ENCODE measurements at regions not wholly inside any gene's neighbourhood (a gene's known extent, or its start where the extent isn't known, plus 50 kb on each side); places are given as distances from the start of the nearest gene placed in this dataset.

DNA sequence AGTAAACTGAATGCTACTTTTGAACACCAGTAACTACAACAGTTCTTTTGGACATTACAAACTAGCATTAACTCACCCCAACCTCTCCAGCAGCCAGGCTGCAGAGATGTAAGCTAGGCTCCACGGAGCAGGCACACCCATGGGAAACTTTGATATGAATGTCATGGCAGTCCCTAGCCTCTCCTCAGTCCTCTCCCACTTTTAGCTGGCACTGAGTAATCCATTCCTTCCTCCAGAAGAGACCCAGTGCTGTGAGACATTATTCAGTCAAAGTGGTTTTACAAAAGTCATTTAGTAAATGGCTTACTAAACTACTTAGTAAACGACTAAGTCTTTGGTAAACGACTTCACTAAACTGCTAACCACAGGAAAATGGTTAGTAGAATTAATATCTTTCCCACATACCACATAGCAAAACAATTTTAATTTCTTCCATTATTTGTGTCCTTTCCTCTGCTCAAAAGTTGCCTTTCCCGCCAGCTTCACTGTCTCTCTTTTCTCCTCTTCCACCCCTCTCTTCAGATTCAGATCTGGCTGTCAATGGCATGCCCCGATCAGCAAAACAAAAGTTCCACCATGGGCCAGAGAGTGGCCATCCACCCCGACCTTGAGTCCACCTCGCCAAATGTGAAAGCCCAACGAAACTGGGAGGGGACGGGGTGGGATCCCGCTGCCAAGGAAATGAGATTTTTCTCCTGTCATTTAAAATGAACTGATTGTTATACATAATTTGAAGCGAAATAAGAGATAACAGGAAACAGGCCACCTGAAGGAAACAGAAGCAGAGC lies 67.5 kb upstream of the TJP1 start:
- Histone ChIP-seq H3K4me2 (no peak overlapping the region), H3K9ac (no peak overlapping the region), H3K36me3 (no peaks in the 10 kb centered on the region), H4K20me1 (no peaks in the 10 kb centered on the region), H3K9me3 (replicated peaks in 1 of 11) (peaks cover 0 to 10% (median 0%) of the 10 kb centered on the region in 11 experiments; a peak in 5 of 22 replicates), H3K27me3 (no peaks in the 10 kb centered on the region; a peak in 1 of 22 replicates), H3K27ac (no peak overlapping the region), H3K4me3 (no peak overlapping the region), H3K4me1 (no peaks in the 10 kb centered on the region)
- no peak for TF ChIP-seq Cebpa-rat (IDR thresholded peaks at IDR 0.05)

DNA sequence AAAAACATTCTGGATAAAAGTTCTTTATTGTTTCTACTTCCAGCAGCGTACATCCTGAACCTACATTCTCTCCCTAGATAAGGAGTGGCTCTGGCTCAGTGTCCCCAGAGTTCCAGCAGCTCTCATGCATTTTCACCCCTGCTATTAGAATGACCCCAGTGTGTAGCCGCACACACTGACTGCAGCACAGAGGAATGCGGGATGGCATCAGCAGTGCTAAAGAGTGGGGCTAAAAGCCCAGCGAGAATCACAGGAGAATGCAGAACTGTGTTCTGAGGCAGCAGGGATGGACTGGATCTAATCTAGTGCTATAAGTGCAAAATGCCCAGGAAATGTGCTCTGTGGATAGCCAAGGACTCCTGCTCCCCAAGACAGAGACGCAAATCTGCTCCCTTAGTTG lies 66.4 kb upstream of the TJP1 start:
- TF ChIP-seq Cebpa-rat (IDR thresholded peaks at IDR 0.05) = no peak
- no peaks in the 10 kb centered on the region for H4K20me1 ChIP-seq
- H3K27ac ChIP-seq = no peak overlapping the region
- no peaks in the 10 kb centered on the region for H3K4me1 ChIP-seq
- no peaks in the 10 kb centered on the region; a peak in 1 of 22 replicates for H3K27me3 ChIP-seq
- H3K36me3 ChIP-seq = no peaks in the 10 kb centered on the region
- no peak overlapping the region for H3K9ac ChIP-seq
- peaks cover 0 to 8% (median 0%) of the 10 kb centered on the region in 11 experiments; a peak in 4 of 22 replicates for H3K9me3 ChIP-seq (replicated peaks in 1 of 11)
- no peak overlapping the region for H3K4me2 ChIP-seq
- no peak overlapping the region for H3K4me3 ChIP-seq

DNA sequence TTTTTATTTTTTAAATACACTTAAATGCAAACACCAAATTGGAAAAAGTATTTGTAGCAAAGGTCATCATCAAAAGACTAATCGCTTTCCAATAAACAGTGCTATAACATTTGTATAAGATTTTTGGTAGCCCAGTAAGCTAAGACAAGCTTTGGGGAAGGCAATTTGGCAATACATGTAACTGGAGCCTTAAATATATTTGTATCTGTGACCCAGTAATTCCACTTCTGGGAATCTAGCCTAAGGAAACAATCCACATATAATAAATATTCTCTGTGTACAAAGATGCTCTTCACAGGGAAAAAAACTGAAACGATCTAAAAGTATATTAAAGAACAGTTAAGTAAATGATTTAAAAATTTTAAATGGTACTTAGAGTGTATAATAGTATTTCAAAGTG lies 65.5 kb upstream of the TJP1 start:
- Histone ChIP-seq H3K9ac (no peak overlapping the region), H3K4me2 (no peak overlapping the region), H3K9me3 (replicated peaks in 1 of 11) (peaks cover 0 to 6% (median 0%) of the 10 kb centered on the region in 11 experiments; a peak in 4 of 22 replicates), H3K4me3 (no peak overlapping the region), H3K36me3 (no peaks in the 10 kb centered on the region), H3K4me1 (no peaks in the 10 kb centered on the region), H3K27me3 (no peaks in the 10 kb centered on the region; a peak in 1 of 22 replicates), H3K27ac (no peak overlapping the region), H4K20me1 (no peaks in the 10 kb centered on the region)
- TF ChIP-seq Cebpa-rat (IDR thresholded peaks at IDR 0.05) = no peak

DNA sequence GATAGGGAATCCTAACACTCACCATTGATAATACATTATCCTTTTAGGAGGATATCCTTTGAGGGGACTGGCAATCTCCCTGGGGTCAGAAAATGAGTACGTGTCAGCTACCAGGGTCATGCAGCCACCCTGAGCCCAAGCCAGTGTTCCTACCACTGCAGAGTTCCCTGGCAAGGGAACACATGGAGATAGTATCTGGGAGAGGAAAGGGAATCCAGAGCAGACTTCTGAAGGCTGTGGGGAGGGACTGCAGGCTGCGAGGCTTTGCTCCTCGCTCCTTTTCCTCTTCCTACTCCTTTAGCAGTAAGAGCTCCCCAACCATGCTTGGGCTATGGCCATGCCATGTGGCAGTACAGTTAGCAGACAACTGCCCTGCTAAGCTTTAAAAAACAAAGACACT lies 62.9 kb upstream of the TJP1 start:
- no peaks in the 10 kb centered on the region for H3K36me3 ChIP-seq
- H3K9ac ChIP-seq = no peak overlapping the region
- no peak overlapping the region for H3K27ac ChIP-seq
- no peaks in the 10 kb centered on the region for H3K9me3 ChIP-seq (replicated peaks in 1 of 11)
- TF ChIP-seq Cebpa-rat (IDR thresholded peaks at IDR 0.05) = no peak
- no peak overlapping the region for H3K4me2 ChIP-seq
- no peak overlapping the region for H3K4me3 ChIP-seq
- no peaks in the 10 kb centered on the region; a peak in 1 of 22 replicates for H3K27me3 ChIP-seq
- H4K20me1 ChIP-seq = no peaks in the 10 kb centered on the region
- H3K4me1 ChIP-seq = no peaks in the 10 kb centered on the region

DNA sequence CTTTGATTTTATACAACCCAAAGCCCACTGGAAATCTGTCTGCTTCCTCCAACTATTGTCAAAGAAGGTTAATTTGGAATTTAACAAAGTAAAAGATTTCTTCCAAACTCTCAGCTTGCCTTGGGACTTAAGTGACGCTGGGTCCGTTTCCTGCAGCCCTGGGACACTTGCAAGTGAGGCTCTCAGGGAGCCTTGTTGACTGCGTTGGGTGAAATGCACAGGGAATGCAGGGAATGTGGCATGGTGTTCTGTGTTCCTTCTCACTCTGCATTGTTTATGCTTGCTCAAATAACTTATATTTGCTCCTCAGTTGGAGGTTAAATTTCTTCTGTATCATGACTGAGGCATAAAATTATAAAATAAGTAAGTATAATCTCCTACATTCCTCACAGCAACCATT lies 60.9 kb upstream of the TJP1 start:
- no peak for TF ChIP-seq Cebpa-rat (IDR thresholded peaks at IDR 0.05)
- Histone ChIP-seq H3K36me3 (no peaks in the 10 kb centered on the region), H3K4me3 (no peak overlapping the region), H4K20me1 (no peaks in the 10 kb centered on the region), H3K9ac (no peak overlapping the region), H3K27me3 (no peaks in the 10 kb centered on the region), H3K4me1 (peaks cover 0 to 9% (median 7%) of the 10 kb centered on the region in 10 experiments; a peak in 16 of 20 replicates), H3K27ac (no peak overlapping the region), H3K9me3 (replicated peaks in 1 of 11) (no peaks in the 10 kb centered on the region), H3K4me2 (no peak overlapping the region)

DNA sequence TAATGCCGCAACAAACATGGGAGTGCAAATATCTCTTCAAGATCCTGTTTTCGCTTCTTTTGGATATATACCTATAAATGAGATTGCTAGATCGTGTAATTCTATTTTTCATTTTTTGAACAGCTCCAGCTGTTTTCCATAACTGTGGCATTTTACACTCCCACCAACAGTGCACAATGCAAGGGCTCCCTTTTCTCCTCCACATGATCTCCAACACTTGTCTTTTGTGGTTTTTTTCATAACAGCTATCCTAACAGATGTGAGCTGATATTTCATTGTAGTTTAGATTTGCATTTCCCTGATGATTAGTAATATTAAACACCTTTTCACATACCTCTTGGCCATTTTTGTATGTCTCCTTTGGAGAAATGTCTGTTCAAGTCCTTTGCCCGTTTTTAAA lies 58.6 kb upstream of the TJP1 start:
- H3K27me3 ChIP-seq = no peaks in the 10 kb centered on the region
- no peaks in the 10 kb centered on the region for H3K9me3 ChIP-seq (replicated peaks in 1 of 11)
- no peak overlapping the region for H3K4me3 ChIP-seq
- H3K9ac ChIP-seq = no peak overlapping the region
- H3K36me3 ChIP-seq = no peaks in the 10 kb centered on the region
- no peak overlapping the region for H3K4me2 ChIP-seq
- no peaks in the 10 kb centered on the region for H4K20me1 ChIP-seq
- no peak for TF ChIP-seq Cebpa-rat (IDR thresholded peaks at IDR 0.05)
- H3K4me1 ChIP-seq = peaks cover 0 to 17% (median 12%) of the 10 kb centered on the region in 10 experiments; a peak in 16 of 20 replicates
- no peak overlapping the region for H3K27ac ChIP-seq

DNA sequence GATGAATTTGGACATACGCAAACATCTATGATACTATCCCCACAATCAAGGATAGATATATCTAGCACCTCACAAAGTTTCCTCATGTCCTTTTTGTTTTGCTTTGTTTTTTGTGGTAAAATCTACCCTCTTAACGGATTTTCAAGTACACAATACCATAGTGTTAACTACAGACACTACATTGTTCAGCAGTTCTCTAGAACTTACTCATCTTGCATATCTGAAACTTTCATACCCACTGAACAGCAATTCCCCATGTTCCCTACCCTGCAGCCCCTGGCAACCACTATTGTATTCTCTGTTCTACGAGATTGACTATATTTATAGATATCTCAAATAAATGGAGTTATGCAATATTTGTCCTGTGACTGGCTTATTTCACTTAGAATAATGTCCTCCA lies 58.1 kb upstream of the TJP1 start:
- Histone ChIP-seq H4K20me1 (no peaks in the 10 kb centered on the region), H3K27ac (no peak overlapping the region), H3K36me3 (no peaks in the 10 kb centered on the region), H3K4me3 (no peak overlapping the region), H3K4me2 (no peak overlapping the region), H3K4me1 (peaks cover 0 to 17% (median 12%) of the 10 kb centered on the region in 10 experiments; a peak in 16 of 20 replicates), H3K9ac (no peak overlapping the region), H3K27me3 (no peaks in the 10 kb centered on the region), H3K9me3 (replicated peaks in 1 of 11) (no peaks in the 10 kb centered on the region)
- no peak for TF ChIP-seq Cebpa-rat (IDR thresholded peaks at IDR 0.05)

DNA sequence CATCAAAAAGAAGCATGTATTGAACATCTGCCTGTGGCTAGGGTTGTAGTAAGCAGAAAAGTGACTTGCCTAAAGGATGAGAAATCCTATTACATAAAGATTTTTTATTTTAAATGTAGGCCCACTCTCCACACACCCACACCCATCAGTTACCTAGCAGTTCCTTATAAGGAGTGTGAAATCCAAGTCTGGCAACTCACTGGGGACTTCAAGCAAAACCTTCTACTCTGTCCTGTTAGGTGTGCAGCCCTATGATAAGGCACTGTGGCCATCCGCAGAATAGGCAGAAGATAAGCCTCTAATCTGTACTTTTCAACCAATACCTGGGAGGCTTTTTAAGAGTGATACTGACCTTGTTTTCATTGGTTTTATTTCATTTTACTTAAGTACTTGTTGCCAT lies 52.7 kb upstream of the TJP1 start:
- H3K27me3 ChIP-seq = peaks cover 0 to 19% (median 0%) of the 10 kb centered on the region in 11 experiments; a peak in 2 of 22 replicates
- H3K4me2 ChIP-seq = no peak overlapping the region
- no peaks in the 10 kb centered on the region for H4K20me1 ChIP-seq
- H3K9ac ChIP-seq = no peak overlapping the region
- H3K4me3 ChIP-seq = no peak overlapping the region
- no peak overlapping the region for H3K27ac ChIP-seq
- H3K4me1 ChIP-seq = peaks cover 0 to 17% (median 12%) of the 10 kb centered on the region in 10 experiments; a peak in 16 of 20 replicates
- TF ChIP-seq Cebpa-rat (IDR thresholded peaks at IDR 0.05) = no peak
- no peaks in the 10 kb centered on the region for H3K36me3 ChIP-seq
- no peaks in the 10 kb centered on the region; a peak in 1 of 22 replicates for H3K9me3 ChIP-seq (replicated peaks in 1 of 11)

DNA sequence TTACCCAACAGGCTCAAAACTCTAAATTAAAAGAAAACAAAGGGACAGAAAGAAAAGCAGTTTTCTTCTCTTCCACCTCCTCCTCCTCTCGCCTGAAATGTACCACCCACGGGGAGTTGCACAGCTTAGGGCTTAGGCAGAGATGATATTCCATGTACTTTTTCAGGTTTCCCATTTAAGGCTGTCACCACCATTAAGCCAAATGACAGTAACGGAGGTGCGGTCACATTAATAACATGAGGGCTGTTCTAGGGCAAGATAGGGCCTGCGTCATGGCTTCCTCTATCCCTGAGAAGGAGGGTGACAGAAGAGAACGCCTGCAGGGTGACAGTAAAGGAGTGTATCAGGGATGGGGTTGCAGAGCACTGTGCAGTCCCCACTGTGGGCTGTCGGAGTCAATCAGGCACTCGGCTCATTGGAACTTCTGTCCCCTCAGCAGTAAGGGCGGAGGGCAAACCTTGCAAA lies 51.7 kb upstream of the TJP1 start:
- no peak overlapping the region for H3K27ac ChIP-seq
- no peaks in the 10 kb centered on the region for H4K20me1 ChIP-seq
- H3K9me3 ChIP-seq (replicated peaks in 1 of 11) = no peaks in the 10 kb centered on the region; a peak in 1 of 22 replicates
- H3K27me3 ChIP-seq = peaks cover 0 to 19% (median 0%) of the 10 kb centered on the region in 11 experiments; a peak in 2 of 22 replicates
- no peak overlapping the region for H3K4me3 ChIP-seq
- H3K4me1 ChIP-seq = peaks cover 0 to 16% (median 12%) of the 10 kb centered on the region in 10 experiments; a peak in 16 of 20 replicates
- no peaks in the 10 kb centered on the region for H3K36me3 ChIP-seq
- H3K4me2 ChIP-seq = no peak overlapping the region
- TF ChIP-seq Cebpa-rat (IDR thresholded peaks at IDR 0.05) = no peak
- H3K9ac ChIP-seq = no peak overlapping the region

Data from BLaER1 treated with 17β-estradiol and CSF1 and Interleukin-3, amounts not matched to agents 10 nM and 100 nM (cell line).